ENCODE measurements at regions not wholly inside any gene's neighbourhood (a gene's known extent, or its start where the extent isn't known, plus 50 kb on each side); places are given as distances from the start of the nearest gene placed in this dataset.
"Not testable (repeated sequence)": the region's sequence is repeated elsewhere in the genome, so short reads cannot be mapped to it uniquely, and the experiment has no call there.

DNA sequence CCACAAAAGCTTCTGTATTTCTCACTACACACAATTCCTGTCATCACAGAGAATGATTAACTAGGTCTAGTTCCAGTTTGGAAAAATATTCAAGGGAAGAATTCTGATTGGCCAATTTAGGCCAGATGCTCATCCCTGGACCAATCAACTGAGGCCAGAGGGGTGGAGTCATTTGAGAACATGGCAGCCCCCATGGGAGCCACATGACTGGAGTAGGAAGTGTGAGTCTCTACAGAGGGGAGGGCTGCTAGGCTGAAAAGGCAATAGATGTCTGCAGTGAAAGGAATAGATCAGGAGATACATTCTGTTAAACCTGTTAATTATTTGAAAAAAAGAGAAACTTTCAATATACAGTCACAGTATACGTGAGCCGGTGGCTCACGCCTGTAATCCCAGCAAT is 125.2 kb downstream of the UNC93B1 start:
- POLR2A ChIA-PET, CTCF ChIA-PET: not testable (repeated sequence)

DNA sequence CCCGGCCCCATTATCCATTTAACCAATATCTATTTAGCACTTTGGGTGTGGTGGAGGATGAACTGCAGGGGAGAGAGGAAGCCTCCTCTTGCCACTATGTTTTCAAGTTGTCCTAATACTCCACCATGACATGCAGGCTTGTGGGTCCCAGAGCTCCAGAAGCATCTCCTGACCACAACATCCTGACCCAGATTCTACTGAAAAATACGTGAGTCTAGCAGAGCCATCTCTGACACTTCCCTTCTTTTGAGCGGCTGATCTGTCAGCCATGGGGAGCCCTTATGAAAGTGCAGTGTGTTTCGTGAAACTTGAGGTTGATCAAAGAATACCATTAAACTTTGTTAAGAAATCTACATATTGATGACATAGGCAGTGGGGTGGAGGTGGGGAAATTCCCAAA is 126.6 kb downstream of the UNC93B1 start:
- POLR2A ChIA-PET, CTCF ChIA-PET: not testable (repeated sequence)

DNA sequence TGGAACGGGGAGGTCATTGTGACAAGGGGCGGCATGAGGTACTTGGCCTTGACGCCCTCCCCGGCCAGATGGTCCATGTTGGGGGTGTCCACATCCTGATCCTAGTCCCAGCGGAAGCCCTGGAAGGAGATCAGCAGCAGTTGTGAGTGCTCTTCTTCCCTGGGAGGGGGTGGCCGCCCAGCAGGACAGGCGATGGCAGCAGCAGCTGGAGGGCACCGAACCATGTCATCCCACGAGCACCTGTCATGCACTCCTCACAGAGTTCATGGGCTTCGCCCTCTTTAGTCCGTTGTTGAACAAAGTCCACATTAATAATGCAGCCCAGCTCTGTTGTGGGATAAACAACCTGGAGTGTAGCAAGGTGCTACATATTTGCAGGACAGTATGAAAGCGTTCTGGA is 130.7 kb downstream of the UNC93B1 start:
- CTCF ChIA-PET, result not testable (repeated sequence)

DNA sequence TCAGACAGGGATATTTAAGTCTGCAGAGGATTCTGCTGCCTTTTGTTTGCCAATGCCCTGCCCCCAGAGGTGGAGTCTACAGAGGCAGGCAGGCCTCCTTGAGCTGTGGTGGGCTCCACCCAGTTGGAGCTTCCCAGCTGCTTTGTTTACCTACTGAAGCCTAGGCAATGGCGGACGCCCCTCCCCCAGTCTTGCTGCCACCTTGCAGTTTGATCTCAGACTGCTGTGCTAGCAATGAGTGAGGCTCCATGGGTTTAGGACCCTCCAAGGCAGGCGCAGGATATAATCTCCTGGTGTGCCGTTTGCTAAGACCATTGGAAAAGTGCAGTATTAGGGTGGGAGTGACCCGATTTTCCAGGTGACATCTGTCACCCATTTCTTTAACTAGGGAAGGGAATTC is 132.7 kb downstream of the UNC93B1 start:
- CTCF ChIA-PET, POLR2A ChIA-PET: not testable (repeated sequence)

More for the DNA sequence above, 130.7 kb downstream of the UNC93B1 start:
- POLR2A ChIA-PET, result not testable (repeated sequence)

DNA sequence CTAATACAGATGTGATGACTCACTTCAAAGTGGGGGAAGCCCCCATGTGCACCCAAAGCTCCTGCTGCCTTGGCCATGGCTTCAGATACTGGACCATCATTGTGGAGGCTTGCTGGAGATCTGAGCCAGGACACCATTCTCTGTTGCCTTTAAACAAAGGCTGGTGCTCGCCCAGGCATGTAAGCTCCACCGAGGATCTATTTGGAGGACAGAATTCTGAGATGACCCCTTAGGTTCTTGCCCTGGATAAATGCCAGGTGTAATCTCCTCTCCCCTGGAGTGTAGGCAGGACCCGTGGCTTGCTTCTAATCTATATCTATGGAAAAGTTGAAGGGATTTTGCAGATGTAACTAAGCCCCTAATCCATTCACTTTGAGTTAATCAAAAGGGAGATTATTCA is 141.0 kb downstream of the UNC93B1 start:
- CTCF ChIA-PET, POLR2A ChIA-PET: not testable (repeated sequence)

DNA sequence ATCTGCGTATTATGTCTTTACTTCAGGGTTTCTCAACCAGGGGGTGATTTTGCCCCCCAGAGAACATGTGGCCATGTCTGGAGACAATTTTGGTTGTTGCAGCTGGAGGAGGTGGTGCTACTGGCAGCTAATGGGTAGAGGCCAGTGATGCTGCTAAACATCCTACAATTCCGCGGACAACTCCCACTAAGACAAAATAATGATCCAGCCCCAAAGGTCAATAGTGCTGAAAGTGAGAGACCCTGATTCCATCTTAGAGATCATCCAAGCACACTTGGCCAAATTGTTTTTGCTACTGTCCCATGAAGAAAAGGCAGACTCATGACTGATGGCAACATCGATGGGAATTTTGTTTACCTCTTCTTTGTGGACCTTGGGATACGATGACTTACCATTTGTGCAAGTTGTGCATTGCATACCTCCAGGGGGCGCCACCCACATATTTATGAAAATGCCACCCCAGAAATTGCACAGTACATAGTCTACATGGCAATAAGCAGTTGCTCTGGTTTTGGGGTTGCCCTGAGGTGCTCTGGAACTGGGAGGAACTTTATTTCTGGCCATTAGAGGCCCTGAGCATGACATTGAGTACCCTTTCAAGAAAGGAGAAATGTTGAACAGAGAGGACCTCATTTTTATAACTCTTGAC is 144.3 kb downstream of the UNC93B1 start:
- POLR2A ChIA-PET, result not testable (repeated sequence)
- CTCF ChIA-PET, result interaction anchor here (1.7 kb wide), 1 partner anchor 96 kb away, joined by 5 read pairs; no protein-coding TSS in a partner anchor

DNA sequence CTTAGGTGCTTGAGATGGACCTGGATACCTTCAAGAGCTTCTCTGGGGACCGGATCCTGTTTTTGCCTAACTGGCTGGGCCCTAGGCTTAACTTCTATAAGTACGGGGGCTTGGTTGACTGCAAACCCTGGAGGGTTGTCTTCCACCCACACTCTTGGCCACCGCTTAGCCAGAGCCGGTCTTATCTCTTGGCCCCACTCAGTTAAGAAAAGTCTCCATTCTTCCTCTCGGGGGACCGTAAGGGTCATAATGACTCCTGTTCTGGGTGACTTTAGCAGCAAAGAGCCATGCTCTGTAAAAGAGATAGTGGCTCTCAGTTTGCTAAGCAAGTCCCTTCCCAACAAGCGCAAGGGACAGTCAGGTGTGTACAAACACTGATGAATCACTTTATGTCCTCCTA is 153.2 kb downstream of the UNC93B1 start:
- CTCF ChIA-PET, result interaction anchor here (0.6 kb wide), 1 partner anchor 282 kb away, joined by 3 read pairs; no protein-coding TSS in a partner anchor
- POLR2A ChIA-PET, result not testable (repeated sequence)

DNA sequence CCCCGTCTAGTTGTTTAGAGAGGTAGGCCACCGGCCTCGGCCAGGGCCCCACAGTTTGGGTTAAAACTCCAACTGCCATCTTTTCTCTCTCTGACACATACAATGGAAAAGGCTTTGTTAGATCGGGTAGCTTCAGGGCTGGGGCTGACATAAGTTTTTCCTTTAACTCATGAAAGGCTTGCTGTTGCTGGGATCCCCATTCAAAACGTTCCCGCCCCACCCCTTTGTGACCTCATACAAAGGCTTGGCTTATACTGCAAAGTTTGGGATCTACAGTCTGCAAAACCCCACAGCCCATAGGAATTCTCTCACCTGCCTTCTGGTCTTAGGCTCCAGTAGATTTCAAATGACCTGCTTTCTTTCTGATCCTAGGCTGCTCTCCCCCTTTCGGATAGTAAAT is 154.1 kb downstream of the UNC93B1 start:
- CTCF ChIA-PET, result not testable (repeated sequence)
- POLR2A ChIA-PET, result interaction anchor here (0.6 kb wide), 1 partner anchor 459 kb away, joined by 4 read pairs; no protein-coding TSS in a partner anchor

DNA sequence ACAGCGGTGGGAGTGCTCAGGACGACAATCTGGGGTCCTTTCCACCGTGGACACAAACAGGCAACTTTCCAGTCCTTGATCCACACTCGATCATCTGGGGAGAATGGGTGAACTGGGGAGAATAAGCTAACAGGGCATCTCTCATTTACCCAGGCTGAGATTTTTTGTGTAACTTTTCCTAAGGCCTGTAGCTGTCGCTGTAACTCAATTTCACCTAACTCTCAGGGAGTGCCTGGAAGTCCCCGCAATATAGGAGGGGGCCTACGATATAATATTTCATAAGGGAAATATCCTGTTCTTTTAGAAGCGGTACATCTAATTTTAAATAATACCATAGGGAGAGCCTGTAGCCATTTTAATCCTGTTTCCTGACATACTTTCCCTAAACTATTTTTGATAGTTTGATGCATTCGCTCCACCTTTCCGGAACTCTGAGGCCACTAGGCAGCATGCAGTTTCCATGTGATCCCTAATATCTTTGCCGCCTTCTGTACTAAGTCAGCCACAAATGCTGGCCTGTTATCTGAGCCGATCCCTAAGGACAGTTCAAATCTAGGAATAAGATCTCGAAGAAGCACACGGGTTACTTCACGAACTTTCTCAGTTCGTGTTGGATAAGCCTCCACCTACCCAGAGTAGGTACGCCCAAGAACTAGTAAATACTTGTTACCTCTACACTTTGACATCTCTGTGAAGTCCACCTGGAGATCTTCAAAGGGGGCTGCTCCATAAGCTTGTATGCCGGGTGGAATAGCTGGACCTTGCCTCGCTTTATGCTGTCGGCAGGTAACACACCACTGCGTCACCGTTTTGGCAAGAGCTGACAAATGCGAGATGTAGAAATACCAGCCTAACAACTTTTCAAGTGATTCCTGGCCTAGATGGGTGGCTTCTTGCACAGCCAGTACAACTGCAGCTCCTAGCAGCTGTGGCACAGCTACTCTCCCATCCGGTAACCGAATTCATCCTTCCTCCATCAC is 155.7 kb downstream of the UNC93B1 start:
- CTCF ChIA-PET, POLR2A ChIA-PET: not testable (repeated sequence)

DNA sequence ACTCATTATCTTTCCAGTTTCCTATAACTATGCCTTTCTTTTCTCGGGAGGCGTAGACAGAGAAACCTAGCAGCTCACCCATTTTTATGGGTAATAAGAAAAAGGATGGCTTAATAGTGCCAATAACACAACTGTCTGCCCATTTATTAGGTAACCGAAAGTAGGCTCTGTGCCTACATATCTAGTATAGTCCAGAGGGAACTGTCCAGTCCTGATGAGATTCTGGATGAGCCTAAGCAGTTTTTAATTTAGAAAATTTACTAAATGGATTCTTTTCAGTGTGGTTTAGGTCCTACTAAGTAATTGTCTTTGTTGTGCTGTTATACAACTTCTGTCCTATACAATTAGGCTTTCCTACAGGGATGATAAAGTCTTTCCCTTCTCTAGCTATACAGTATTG is 157.6 kb downstream of the UNC93B1 start:
- POLR2A ChIA-PET, CTCF ChIA-PET: not testable (repeated sequence)

DNA sequence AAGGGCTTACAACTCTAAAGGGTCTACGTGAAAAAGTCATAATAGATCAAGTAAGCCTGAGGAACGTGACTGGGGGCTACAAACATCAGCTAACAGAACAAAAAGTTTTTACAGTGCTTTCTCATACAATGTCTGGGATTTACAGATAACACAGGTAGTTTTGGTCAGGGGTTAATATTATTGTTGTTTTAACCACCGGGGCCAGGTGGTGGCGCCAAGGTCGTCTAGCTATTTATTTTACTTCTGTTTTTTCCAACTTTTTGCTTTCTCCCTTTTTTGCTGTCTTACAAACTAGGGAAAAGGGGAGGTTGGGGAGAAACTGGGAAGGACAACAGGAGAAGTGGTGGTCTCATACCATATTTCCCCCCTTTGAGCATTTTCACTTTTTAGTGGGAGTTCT is 158.6 kb downstream of the UNC93B1 start:
- CTCF ChIA-PET, POLR2A ChIA-PET: not testable (repeated sequence)

DNA sequence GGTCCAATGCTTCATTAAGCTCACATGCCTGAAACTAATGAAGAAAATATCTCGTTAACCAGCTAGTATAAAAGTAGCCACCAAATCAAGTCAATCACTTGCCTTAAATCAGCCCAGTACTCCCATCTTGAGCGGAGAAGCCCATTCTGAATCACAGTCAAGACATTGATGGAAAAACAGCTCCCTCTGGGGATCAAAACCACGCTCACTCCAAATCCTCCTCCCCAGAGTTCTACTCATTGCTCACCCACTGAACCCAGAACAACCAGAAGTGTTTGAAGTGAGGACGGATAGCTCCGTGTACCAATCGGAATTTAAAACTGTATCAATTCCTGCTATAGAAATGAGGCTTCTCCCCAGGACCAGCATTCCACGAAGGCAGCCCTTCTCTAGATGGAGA is 163.3 kb downstream of the UNC93B1 start:
- CTCF ChIA-PET, POLR2A ChIA-PET: not testable (repeated sequence)

DNA sequence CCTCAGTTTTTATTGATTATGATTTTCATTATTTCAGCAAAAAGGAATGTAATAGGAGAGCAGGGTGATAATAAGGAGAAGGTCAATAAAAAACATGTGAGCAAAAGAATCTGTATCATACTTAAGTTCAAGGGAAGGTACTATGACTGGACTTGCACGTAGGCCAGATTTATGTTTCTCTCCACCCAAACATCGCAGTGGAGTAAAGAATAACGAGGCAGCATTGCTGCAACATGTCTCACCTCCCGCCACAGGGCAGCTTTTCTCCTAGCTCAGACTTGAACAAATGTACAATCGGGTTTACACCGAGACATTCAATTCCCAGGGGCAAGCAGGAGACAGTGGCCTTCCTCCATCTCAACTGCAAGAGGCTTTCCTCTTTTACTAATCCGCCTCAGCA is 155.7 kb upstream of the ALDH3B2 start:
- POLR2A ChIA-PET, CTCF ChIA-PET: not testable (repeated sequence)

DNA sequence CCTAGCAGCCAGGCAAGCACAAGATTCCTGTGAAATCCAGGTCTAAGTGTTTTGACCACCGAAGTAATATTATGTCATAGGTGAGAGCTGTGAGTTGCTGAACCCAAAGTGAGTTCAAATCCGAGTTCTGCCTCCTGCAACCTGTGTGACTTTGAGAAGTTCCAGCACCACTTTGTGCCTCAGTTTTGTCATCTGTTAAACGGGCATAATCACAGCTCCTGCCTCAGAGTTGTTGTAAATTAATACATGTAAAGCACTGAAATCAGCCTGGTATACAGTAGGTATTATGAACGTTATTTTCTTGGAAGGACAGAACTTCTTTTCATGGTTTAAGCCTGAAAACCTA is 152.5 kb upstream of the ALDH3B2 start:
- CTCF ChIA-PET, POLR2A ChIA-PET: not testable (repeated sequence)

DNA sequence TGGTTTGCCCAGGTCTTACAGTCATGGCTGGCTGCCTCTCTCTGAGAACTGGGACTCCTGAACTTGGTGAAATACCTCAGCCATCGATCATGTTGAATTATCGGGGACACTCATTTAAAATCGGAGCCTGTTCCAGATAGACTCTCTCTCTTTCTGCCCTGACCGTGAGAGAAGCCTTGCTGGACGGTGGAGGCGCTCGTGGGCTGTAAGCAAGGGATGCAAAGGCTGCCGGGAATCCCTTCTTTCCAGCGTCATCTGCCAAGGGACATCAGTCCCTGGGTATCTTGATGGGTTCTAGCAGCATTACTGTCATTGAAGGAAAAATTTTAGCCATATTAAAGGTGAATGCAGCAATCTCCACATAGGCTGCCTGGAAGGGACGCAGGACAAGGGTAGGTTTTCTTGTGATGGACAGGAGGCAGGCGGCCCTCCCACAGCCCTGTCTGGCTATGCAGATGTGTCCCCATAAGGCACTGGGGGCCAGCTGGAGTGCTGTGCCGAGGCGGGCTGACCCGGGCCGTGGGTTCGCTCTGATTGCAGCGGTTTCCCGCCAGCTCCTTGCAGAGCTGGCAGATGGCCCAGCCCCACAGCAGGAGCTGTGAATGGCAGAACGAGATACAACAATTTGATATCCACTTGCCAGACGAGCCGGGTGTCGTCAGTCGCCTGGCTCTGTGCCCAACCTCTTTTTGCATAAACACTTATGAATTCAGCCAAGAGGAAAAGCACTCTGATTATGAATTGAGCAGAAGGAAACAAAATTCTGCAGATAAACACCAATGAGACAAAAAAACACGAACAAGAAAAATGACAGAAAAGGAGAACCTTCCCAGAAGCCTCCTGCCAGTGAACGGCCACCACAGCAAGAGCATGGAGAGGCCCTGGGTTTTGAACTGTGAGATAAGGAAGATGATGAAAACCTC is 151.9 kb upstream of the ALDH3B2 start:
- POLR2A ChIA-PET, CTCF ChIA-PET: not testable (repeated sequence)

DNA sequence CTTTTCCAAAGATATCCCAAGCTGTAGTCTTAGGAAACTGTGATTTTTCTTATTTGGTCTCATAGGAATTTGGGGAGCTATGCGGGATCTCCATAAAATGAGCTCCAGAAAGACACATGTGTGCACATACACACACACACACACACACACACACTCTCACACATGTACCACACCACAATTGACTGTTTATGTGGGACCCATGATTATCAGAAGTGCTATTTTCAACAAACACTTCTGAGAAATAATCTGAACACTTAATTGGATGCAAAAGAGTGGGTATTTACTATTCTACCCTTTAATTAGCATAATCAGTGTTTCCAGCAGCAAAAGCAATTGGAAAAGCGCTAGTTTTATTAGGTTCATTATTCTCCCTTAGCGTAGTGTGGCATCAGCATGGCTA is 150.4 kb upstream of the ALDH3B2 start:
- POLR2A ChIA-PET, CTCF ChIA-PET: not testable (repeated sequence)

DNA sequence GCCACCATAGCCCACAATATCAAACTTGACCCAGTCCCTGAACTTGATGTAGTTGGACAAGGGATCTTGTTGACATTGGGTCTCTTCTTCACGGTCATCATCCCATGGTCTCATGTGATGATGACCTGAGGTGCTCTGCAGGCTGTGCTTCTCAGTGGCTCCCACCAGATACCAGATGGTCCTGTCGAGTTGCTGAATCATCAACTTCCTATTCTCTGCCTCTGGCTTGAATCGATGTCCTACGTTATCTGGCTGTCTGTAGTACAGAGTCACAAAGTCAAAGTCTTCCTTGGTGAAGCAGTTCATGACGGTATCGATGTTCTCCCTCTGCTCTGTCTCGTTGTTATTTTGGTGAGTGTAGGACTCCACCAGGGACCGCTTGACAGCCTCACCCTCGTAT is 145.7 kb upstream of the ALDH3B2 start:
- POLR2A ChIA-PET, result no interaction called here
- CTCF ChIA-PET, result no interaction called here

DNA sequence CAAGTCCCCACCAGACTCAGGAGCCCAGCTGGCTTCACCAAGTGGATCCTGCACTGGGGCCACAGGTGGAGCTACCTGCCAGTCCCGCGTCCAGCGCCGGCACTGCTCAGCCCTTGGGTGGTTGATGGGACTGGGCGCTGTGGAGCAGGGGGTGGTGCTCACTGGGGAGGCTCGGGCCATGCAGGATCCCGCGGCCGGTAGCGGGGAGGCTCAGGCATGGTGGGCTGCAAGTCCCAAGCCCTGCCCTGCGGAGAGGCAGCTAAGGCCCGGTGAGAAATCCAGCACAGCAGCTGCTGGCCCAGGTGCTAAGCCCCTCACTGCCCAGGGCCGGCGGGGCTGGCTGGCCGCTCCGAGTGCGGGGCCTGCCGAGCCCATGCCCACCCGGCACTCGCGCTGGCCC is 143.1 kb upstream of the ALDH3B2 start:
- CTCF ChIA-PET, result not testable (repeated sequence)
- POLR2A ChIA-PET, result interaction anchor here (0.6 kb wide), 1 partner anchor 1517 kb away, joined by 9 read pairs; no protein-coding TSS in a partner anchor

DNA sequence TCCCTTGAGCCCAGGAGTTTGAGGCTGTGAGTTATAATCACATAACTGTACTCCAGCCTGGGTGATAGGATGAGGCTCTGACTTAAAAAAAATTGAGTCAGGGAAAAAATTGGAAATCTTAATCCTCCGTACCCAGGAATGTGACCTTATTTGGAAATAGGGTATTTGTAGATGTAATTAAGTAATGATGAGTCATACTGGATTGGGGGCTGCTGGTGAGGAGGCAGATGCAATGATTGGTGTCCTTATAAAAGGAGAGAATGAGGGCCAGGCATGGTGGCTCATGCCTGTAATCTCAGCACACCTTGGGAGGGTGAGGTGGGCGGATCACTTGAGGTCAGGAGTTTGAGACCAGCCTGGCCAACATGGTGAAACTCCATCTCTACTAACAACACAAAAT is 134.9 kb upstream of the ALDH3B2 start:
- CTCF ChIA-PET, POLR2A ChIA-PET: not testable (repeated sequence)

DNA sequence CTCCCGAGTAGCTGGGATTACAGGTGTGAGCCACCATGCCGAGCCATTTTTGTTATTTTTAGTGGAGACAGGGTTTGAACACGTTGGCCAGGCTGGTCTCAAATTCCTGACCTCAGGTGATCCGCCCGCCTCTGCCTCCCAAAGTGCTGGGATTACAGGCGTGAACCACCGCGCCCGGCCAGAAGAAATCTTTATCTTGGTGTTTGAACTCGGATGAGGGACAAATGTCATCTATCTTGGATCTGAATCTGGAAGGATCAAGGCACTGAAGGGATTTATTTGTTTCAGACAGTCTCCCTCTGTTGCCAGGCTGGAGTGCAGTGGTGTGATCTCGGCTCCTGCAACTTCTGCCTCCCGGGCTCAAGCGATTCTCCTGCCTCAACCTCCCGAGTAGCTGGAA is 133.5 kb upstream of the ALDH3B2 start:
- CTCF ChIA-PET, POLR2A ChIA-PET: not testable (repeated sequence)

Data from activated CD8-positive, alpha-beta memory T cell treated with anti-CD3 and anti-CD28 coated beads for 36 hours (primary cell).